HPDE6-E6E7 (cell line): ENCODE measurements at regions not wholly inside any gene's neighbourhood (a gene's known extent, or its start where the extent isn't known, plus 50 kb on each side); places are given as distances from the start of the nearest gene placed in this dataset.

Experiments used
- DNase-seq: peaks from one replicate; pipeline ENCODE4 v3.0.0; 2011; ENCODE audit warnings: missing footprints; ENCODE audit errors: extremely low spot score

DNA sequence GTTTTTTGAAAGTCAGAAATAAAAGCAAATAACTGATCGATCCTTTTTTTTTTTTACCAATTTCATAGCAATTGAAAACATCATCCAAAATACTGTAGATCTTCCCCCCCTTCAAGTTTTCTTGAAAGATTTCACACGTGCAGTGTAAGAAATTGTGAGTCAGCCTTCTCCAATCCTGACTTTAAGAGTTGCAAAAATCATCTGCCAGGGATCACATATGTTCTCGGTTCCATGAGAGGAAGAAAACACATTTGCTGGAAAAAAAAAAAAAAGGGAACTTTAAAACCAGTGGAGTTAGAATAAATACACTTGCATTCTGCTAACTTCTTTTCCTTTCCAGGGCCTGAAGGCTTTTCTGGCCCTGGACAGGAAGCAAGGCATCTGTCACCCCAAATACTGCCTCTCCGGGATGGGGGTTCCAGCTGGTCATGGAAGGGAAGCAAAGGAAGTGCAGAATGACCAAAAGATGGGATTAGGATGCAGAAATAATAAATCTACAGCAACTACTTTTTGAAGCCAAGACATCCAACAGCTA lies 198.4 kb upstream of the KIAA1217 start:
- no peak for DNase-seq

GRCh38 chr10:24012249-24012803 lies 196.6 kb upstream of the KIAA1217 start:
- DNase-seq: no peak

GRCh38 chr10:24027107-24027506 lies 181.8 kb upstream of the KIAA1217 start:
- DNase-seq: no peak

DNA sequence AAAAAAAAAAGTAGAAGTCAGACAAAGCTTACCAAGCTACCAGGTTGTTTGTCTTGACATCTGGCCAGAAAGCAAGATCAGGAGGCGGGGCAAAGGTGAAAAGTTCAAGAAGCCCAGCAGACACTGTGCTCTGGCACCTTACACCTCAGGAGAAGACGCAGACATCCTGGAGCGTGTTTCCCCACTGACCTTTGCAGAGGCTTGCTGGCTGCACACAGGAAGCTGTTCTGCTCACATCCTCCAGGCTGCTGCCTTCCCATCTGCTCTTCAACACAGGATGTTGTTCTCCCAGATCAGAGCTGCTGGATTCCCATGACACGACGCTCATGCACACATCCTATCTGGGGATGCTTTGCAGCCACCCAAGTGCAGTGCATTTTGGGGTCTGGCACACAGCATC lies 174.4 kb upstream of the KIAA1217 start:
- DNase-seq: no peak

- no peak for DNase-seq
Observed at GRCh38 chr10:24035761-24036160, 173.2 kb upstream of the KIAA1217 start.

DNA sequence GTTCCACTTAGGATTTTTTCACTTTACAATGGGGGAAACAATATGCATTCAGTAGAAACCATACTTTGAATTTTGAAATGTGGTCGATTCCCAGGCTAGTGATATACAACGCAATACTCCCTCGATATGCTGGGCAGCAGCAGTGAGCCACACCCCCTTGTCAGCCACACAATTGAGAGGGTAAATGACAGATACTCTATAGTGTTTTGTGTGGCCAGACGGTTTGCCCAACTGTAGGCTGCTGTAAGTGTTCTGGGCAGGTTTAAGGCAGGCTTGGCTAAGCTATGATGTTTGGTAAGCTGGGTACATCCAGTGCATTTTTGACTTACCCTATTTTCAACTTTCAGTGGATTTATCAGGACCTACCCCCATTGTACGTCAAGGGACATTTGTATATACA lies 169.6 kb upstream of the KIAA1217 start:
- no peak for DNase-seq

DNA sequence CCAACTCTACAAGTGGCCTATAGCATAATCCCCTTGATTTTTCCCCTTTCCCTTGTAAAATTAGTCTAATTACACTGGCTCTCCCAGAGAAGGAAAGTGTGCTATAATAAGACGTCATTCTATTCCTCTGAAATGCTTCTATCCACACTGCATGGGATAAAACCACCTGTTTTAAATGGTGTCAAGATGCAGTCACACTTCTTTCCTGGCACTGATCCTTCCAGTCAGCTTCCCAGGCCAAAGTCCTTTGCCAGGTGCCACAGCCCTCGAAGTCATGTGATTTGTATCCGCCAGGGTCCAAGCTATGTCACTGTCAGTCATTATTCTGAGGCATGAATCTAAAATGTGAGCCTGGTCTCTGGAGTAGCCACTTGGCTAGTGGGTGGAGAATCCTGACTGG lies 169.0 kb upstream of the KIAA1217 start:
- DNase-seq: no peak

DNA sequence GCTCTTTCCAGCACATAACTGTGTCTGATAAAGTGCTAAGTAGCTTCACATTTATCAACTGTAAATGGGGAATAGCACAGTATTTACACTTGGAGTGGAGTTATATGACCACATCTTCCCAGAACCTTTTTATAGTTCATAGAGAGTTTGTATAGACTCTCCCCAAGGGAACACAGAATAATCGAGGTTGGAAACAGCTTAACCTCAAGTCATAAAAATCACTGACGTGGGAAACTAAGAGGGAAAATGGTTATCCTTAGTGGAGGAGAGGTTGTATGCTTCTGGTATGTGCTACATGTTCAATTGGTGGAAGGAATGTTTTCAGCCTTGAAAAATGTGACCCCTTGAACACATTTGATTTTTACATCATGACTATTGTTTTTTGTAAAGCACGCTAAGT lies 167.9 kb upstream of the KIAA1217 start:
- DNase-seq: no peak

GRCh38 chr10:24041834-24042233 lies 167.1 kb upstream of the KIAA1217 start:
- no peak for DNase-seq

GRCh38 chr10:24042884-24043283 lies 166.1 kb upstream of the KIAA1217 start:
- no peak for DNase-seq

DNA sequence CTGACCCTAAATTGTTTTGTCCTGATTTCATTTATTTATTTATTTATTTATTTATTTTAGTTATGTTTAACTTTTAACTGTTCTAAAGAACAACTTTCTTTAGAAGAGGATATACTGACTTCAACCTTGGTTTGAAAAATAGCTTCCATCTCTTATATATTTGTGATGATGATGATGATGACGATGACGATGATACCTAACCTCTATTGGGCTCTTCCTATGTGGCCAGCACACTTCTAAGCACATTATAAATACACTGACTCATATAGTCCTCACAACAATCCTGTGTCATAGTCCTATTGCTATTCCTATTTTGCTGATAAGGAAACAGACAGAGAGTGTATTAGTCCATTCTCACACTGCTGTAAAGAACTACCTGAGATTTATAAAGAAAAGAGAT lies 162.9 kb upstream of the KIAA1217 start:
- DNase-seq: no peak

- no peak for DNase-seq
Observed at GRCh38 chr10:24047176-24047575, 161.8 kb upstream of the KIAA1217 start.

- DNase-seq: no peak
Observed at GRCh38 chr10:24054421-24054820, 154.5 kb upstream of the KIAA1217 start.

- no peak for DNase-seq
Observed at GRCh38 chr10:24080207-24080606, 128.7 kb upstream of the KIAA1217 start.

DNA sequence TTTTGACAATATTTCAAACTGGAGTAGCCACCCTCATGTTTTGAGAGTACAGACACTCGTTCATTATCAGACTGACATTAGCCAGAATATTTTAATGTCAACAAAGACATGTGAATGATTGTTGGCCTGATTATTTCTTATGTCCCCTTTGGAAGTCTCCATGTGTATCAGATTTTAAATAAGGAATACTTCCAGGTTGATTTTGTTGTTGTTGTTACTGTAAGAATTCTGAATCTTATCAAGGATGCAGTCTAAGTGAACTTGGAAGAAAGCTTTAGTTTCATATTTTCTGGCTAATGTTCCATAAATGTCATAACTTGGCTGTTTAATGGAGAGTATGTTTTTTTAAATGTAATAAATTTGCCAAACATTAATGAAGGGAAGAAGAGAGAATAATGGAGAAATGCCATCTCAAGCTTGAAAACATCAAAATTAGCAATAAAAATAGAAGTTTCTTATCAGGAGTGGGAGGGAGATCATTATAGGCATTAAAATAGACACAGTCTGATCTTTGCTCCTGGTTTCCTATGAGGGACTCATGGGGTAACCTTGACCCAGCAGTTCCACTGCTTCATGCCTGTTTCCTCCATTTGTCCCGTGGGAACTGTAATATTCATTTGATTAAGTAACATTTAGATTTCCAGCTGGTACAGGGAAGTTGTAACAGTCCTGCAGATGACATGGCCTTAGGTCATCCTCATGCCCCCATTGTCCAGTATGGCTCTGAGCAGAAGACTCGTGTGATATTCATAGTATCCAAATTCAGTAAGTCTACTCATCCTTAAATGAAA lies 122.4 kb upstream of the KIAA1217 start:
- no peak for DNase-seq

GRCh38 chr10:24091256-24091655 lies 117.7 kb upstream of the KIAA1217 start:
- DNase-seq: no peak

DNA sequence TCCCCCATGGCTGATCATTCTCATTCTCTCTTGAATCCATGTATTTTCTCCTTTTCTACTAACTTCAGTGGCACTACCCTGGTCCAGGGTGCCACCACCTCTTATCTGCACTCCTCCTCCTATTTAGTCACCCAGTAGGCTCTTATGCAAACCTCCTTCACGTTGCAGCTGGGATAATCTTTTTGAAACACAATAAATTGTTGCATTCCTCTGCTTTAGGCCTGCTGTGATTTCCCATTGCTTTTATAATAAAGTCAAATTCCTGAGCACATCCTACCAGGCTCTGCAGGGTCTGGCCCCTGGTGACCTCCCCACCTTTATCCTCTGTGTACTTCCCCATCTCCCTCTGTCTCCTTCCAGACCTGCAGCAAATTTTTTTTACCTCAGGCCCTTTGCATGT lies 112.7 kb upstream of the KIAA1217 start:
- DNase-seq: no peak

DNA sequence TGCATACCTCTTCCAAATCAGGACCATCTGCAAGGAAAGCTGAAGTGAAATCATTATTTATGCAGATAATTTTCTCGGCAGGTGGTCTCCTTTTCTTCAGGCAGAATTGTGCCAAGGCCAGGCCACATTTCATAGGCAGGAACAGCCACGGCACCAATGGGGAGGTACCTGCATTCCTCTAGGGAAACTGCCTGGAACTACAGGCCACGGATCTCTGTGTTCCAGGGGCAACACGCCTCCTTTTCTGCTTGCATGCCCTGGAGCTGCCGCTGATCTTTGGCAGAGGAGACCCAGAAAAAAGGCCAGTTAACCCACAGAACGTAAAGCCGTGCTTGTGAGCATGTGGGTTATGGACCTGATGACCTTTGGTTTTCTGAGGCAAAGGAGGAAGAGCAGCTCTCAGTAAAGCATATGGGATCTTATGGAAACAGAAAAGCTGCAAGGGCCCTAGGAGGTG lies 111.2 kb upstream of the KIAA1217 start:
- DNase-seq: no peak

- no peak for DNase-seq
Observed at GRCh38 chr10:24104895-24105294, 104.0 kb upstream of the KIAA1217 start.

DNA sequence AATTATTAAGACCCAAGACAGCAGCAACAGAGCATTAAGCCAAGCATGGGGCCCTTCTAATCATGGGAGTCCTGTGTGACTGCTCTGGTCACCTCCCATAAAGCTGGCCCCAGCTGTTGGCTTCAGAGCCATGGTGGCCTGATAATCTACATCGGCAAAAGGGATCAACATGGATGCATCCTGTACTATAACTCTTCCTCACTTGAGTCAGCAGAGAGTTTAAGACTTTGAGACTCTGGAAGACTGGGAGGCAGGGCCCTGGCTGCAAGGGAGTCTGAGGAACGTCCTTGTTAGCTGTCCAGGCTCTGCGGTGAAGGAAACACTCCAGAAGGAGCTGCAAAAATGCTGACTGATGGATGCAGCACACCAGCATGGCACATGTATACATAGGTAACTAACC lies 95.0 kb upstream of the KIAA1217 start:
- DNase-seq: no peak

GRCh38 chr10:24114556-24114955 lies 94.4 kb upstream of the KIAA1217 start:
- DNase-seq: no peak

DNA sequence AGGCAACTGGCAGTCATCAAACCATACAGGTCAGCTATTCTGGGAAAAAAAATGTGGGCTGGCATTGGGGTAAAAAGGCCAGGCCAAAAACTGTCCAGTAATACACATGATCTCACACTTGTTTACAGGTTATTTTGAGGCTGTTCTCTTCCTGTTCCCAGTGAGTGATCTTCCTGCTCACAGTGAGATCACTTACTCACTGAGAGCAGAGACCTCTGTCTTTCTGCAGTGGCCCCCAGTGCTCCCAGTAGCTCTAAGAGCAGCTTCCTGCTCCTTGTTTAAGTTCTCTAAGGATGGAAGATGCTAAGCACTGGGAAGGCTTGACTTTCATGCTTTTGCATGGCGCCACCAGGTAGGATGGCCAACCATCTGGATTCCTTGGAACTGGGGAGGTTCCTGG lies 93.5 kb upstream of the KIAA1217 start:
- DNase-seq: no peak

- DNase-seq: no peak
Observed at GRCh38 chr10:24118246-24118645, 90.7 kb upstream of the KIAA1217 start.
